Embryonic facial prominence (tissue), 1 donor: ENCODE measurements at regions not wholly inside any gene's neighbourhood (a gene's known extent, or its start where the extent isn't known, plus 50 kb on each side); places are given as distances from the start of the nearest gene placed in this dataset.
"Not testable (repeated sequence)": the region's sequence is repeated elsewhere in the genome, so short reads cannot be mapped to it uniquely, and the experiment has no call there.

Experiments used
- DNase-seq: peaks from one replicate; pipeline ENCODE4 v3.0.0-alpha.2; 2016; ENCODE audit errors: extremely low spot score

DNA sequence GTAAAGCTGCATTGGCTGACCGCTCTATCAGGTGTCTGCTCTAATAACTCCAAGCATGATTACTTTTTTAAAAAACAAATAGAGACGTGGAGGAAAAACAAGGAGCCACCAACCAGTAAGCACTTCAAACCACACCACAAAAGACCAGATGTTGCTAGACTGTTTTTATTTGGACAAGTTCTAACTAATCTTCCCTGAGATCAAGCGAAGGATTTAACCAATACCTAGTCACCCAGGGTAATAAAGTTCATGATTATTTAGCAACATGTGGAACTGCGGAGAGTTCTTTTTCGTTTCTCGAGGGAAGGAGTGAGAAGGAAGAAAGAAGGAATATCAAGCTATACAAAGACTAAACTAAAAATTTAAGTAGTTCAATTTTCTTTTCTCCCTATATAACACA lies 288.1 kb downstream of the DUSP6 start:
- no peak for DNase-seq

DNA sequence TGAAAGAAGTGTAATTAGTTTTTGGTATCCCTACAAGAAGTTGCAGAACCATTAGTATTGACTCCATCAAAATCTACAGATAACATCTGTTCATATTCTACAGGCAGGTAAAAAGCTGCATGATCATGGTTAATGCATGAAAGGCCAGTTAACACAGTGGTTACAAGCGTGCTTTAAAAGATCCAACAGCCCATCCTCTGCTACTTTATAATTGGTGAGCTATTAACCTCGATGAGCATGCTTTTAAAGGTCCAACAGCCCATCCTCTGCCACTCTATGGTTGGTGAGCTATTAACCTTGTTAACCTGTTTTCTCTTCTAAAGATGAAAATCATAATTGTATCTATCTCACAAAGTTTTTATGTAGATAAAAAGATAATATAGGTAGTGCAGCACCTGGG lies 289.3 kb downstream of the DUSP6 start:
- no peak for DNase-seq

DNA sequence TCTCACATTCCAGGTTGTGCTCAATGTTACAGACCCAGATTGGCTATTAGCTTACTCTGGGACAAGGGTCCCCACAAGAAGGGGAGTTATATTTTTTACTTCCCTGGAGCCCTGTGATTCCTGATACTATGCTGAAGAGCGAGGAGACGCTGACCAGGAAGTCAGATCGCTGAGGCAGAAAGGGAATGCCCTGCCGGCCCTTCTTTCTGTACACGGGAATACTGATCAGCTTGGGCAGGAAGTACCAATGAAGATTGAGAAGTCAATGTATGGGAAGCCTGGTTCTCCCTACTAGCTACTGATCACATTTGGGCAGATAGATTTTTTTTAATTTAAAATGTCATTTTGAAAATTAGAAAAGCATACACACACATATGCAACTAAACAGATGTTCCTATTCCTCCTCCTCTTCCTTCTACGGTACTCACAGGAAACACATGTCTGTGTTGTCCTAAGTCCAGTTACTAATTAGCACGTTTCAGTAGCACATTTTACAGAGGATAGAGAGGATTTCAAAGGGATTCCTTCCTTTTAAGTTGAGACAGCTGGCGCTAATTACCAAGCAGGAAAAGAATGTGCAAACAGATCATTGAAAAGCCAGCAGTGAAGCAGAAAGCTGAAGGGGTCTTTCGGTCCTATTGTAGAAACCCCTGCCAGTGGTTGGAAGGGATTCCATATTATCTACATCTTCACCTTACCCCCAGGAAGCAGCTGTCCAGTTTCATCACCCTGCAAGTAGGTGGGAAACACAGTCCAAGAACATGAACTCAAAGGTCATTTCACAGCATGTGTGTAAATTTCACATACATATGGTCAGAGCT lies 292.4 kb downstream of the DUSP6 start:
- DNase-seq: no peak

DNA sequence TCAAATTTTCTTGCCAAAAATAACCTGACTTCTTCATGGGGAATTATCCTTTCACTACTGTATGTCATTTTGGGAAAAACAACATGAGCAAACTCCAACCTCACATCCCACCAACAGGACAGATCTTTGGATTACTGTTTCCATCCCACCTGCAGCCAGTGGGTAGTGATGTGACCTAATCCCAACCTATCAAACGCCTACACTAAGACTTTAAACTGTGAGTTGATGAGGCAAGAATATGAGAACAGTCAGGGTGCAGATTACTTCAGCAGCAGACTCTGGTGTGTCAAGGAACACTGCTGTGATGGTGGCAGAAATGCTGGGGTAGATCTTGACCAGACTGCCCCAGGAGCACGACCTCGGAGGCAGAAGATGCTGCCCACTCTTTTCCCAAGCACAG lies 293.2 kb downstream of the DUSP6 start:
- no peak for DNase-seq

DNA sequence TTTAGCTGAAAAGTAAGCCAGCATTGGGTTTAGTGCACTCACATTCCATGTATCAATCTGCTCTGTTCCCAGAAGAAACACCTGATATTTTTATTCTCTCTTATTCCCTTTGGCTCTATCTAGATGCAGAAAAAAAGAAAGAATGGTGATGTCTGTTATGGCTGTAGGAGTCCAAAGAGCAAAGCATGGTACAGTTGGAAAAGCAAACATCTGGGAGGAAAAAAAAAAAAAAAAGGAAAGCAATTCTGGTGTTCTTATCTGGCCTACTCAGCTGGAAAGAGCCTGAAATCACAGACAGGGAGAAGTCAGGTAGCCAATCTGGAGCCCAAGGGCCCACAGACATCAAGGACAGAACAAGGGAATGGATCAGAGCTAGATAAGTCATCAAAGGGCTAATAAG lies 293.9 kb downstream of the DUSP6 start:
- no peak for DNase-seq

DNA sequence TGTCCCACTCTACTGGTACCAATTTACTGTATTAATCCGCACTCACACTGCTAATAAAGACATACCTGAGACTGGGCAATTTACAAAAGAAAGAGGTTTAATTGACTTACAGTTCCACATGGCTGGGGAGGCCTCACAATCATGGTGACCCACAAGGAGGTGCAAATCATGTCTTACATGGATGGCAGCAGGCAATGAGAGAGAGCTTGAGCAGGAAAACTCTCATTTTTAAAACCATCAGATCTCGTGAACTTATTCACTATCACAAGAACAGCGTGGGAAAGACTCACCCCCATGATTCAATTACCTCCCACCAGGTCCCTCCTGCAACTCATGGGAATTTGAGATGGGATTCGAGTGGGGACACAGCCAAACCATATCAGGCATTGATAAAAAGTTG lies 298.5 kb downstream of the DUSP6 start:
- not testable (repeated sequence) for DNase-seq

DNA sequence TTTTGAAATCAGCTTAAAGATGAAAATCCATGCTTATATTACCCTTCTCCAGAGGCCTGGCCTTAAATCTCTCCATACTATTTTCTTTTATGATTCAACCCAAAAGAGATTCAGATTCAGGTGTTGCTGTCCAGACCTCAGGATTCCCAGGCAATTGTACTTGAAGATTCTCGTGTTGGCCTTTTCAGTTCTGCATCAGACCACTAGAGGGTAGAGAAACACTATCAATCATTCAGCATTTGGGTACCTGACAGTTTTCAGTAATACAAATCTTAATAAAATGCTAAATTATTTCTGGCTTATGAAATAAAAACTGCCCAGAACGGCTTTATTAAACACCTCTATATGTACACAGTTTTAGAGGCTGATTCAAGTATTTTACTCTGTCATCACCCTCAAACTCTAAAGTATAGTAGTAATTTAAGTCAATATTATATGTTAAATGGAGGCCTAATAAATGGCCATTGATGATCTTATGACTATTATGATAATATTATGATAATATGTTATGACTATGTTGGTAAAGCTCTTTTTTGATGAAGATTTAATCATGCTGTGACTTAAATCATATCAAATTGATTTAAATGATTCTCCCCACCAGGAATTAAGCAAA lies 301.1 kb downstream of the DUSP6 start:
- DNase-seq: peak; percentile 31

DNA sequence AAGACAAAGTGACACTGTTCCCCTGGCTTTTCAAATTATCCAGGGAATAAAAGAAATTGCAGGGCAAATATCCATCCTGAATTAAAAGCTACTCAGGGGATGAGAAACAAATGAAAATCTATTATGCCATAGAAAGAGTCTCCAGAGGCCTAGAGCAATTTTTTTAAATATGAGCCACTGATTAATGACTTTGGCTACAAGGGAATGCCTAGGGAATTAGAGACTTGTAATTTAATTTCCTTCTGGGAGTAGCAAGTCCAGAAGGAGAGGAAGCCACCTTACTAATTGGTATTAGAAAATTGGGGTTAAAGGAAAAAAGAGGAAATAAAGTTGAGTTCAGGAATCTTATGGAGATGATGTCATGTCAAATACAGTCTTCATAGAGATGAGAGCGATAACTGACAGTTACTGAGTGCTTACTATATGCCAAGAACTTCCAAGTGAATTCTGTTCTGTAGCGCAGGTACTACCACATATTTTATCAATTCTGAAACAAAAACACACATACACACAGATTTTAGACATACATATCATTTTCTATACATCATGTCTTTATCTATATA lies 304.4 kb downstream of the DUSP6 start:
- DNase-seq: no peak

DNA sequence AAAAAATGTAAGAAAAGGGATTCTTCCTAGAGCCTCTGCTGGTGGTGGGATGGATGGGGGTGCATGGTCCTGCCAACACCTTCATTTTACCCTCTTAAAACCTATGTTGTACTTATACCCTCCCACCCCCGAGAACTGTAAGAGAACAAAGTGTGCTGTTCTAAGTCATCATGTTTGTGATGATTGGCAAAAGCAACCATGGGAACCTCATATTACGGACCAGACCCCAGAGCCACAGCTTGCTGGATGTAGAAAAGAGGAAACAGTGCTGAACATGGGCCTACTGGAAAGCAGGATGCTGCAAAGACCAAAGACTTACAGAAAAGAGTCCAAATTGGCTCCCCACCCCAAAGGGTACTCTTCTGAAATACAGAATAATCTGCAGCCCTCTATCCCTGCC lies 311.2 kb downstream of the DUSP6 start:
- DNase-seq: no peak

DNA sequence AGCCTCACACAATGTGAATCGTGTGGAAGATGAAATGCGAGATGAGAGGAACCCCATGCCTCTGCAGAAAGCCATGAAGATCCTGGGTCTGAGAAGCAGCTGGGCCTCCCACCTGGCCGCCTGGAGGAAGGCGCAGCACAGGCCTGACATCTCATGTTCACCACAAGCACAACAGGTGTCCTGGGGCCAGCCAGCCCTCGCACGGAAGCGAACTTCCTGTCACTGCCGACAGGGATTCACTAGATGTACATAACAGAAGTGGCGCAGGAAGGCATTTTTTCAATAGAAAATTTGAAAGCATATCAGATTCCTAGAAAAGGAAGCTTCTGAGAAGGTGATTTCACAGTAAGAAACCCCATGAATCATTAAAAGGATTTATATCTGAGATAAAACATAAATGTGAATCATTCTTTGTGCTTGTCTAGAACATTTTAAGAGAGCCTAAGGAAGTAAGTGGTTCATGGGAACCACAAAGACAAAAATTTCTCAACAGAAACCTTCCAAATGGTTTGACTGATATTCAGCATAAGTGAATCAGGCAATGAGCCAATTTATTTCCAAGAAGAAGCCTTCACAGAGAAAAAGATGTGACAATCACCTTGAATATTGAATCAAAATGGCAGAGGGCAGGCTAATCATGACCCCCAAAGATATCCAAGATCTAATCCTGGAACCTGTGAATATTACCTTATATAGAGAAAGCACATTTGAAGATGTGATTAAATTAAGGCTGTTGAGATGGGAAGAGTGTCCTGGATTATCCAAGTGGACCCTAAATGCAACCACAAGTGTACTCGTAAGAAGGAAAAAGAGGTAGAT lies 311.9 kb downstream of the DUSP6 start:
- no peak for DNase-seq

DNA sequence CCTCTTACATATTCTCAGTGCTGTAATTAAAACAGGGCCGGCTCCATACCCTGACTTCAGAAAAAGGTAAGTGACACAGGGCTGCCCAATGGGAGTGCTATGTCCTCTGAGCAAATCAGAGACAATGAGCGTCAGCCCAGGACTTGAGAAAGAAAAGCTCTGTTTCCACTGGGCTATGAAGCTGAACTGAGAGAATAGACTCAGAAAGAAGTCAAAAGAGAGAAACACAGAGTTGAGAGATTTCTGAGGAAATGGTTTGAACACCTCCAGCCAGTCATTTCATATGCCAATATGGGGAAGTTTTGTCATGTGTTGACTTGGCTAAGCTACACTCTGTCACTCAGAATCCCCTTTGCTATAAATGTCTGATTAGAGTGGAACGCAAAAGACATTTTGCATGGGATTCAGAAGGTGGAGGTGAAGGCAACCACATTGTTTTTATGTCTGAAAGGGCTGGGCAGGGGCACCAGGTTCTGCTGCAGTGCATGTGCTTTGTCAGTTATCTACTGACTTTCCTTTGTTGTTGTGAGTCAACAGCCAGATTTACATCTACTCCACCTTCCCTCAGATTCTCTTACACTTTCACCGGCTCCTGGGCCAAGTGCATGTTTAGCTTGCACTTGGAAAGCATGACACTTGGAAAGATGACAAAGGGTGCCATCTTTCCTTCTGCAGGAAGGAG lies 313.3 kb downstream of the DUSP6 start:
- no peak for DNase-seq

DNA sequence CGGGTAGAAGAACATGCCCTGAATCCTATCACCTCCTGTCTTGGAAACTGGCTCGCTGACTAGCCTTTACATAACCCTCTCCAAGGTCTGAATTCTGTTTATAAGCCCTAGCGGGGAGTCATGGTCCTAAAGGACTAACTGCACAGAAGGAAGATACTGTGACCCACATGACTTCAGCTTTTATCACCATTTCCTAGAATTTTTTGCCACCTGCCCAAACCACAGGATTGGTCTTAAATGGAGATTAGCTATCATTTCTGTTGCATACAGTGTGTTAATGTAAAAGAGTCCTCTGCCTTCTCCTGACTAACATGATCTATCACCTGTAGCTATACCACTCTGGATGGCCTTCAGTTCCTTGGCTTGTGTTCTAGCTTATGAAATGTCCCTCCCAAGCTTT lies 319.2 kb downstream of the DUSP6 start:
- no peak for DNase-seq

DNA sequence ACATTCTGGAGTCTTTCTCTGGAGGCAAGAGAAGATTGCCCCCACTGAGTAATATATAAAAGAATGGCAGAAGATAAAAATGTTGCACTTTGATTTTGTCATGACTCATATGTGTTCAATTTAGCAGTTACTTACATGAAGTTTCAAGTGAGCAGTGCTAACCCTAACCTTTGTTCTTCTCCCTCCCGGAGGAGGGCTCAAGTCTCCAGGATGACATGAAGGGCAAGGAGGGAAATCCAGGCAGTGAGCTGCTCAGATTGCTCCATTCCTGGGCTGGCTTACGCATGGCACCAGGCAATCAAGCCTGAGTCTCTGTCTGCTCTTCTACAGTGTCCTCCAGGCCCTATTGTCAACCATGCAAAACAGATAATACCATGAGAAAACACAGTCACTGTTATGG lies 322.3 kb downstream of the DUSP6 start:
- DNase-seq: no peak

DNA sequence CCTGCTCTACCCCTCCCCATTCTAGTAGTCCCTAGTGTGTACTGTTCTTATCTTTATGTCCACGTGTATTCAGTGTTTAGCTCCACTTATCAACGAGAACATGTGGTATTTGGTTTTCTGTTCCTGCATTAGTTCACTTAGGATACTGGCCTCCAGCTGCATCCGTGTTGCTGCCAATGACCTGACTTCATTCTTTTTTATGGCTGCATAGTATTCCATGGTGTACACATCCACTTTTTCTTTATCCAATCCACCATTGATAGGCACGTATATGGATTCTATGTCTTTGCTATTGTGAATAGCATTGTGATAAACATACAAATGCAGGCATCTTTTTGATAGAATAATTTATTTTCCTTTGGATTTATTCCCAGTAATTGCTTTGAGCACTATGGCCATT lies 327.7 kb downstream of the DUSP6 start:
- DNase-seq: no peak

DNA sequence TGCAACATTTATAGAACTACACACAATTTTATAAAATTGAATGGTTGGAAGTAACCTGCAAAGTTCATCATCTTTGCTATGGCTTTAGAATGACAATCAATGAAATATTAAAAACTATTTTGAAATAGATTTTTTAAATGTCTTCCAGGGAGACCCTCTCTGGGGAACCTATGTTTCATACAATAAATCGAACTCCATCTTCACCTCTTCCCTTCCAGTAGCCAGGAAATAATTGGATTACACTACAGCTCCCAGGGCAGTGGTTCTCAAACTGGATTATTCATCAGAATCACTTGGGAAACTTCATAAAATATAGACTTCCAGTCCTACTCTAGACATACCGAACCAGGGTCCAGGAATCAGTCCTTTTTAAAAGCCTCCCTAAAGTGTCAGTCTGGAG lies 328.4 kb downstream of the DUSP6 start:
- DNase-seq: no peak

DNA sequence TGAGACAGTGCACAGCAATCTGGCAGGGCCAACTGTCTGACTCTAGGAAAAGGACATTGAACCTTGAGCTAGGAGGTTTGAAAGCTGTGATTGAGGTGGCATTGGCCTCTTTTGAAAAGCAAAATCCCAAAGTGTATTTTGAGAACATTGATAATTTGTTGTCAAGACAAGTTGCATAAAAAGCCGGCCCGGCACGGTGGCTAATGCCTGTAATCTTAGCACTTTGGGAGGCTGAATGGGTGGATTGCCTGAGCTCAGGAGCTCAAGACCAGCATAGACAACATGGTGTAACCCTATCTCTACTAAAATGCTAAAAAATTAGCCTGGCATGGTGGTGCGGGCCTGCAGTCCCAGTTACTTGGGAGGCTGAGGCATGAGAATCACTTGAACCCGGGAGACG lies 331.6 kb downstream of the DUSP6 start:
- no peak for DNase-seq

DNA sequence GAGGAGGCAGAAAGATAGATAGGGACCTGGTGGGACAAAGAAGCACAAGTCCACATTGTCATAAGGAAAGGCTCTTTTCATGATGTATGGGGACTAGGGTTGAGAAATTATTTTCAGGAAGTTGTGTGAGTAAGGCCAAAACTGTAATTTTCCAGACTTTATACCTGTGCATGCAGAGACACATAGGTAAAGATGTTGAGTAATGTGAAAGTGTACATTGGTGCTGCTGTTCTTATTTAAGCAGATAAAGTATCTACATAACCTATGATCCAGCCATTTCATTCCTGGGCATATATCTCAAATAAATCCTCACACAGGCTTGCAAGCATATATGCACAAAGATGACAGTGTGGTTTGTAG lies 332.2 kb downstream of the DUSP6 start:
- no peak for DNase-seq

DNA sequence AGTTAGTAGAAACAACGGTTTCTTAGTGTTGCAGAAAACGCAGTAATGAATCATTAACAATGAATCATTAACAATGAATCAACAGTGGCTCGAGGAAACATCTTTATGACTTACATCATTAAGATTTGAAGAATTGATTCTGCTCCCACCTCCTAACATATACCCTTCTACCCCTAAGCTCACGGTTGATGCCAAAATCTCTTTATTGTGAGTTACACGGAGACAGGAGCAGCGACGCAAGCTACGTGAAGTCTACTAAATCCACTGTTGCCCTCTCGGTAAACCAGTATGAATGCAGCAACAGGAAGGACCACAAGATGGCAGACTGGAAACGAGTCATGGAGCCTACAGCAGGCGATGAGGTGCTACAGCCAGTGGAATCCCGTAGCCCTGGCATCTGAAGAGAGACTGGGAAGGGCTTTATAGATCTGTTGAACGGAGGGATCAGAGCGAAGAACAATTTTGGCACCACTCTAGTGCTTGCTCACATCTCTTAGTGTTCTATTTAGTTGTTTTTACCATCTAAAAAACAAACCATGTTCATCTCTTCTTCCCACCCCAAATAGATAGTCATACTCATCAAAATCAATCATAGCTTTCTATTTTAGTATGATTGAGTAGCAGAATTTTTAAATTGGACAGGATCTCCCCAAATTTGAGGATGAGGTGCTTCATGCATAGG lies 332.7 kb downstream of the DUSP6 start:
- DNase-seq: peak; percentile 72

DNA sequence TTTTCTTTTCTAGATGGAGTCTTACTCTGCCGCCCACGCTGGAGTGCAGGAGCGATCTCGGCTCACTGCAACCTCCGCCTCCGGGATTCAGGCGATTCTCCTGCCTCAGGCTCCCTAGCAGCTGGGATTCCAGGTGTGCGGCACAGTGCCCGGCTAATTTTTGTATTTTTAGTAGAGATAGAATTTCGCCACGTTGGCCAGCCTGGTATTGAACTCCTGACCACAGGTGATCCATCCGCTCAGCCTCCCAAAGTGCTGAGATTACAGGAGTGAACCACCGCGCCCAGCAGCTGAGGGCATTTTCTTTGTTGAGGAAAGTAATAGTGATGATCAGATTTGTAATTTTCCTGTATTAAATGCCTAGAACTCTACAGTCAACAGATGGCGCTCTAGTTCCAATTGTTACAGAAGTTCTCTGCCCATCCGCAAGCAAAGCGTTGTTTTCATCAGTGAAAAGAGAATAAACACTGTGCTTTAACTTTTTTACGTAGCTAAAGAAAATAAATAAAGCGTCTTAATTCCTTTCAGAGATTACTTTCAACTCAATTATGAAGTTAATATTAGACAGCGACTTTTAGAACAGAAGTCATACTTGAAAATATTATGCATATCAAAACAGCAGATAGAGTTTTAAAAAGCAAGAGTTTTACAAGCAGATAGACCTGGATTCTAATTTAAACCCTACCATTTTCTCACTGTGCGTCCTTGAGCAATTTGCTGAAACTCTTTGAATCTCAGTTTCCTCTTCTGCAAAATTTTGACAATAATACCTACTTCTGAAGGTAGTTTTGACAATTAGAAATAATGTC lies 335.1 kb downstream of the DUSP6 start:
- DNase-seq: peak; percentile 70

DNA sequence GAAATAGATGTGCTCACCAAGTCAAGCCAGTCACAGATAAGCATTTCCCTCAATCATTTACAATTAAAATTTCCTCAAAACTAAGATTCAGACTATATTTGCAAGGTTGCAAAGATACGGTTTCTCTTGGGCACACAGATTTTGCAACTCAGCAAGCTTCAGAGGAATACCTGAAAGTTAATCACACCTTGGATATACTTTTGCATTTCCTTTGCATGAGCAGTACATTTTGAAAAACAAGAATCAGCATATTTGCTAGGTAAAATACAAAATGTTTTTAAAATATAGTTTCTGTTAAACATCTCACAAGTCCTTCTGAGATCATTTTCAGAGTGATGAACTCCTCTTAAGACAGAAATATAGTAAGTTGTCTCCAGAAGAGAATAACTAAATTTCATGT lies 336.9 kb downstream of the DUSP6 start:
- no peak for DNase-seq

DNA sequence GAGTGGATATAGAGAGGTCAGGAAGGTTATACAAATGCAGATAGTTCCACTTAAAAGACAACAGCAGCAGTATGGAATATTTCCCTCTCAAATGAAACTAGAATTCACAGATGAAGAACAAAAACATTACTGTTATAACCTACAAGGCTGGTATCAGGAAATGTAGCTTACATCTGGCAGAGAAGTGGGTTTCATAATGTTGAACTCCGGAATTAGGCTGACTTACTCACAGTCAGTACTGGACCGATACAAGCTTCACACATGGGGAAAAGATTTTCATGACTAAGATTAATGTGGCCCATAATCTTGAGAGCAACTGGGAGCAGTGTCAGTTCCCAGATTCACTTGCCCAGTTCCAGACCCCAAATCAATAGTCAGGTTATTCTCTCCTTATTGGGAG lies 353.9 kb downstream of the DUSP6 start:
- DNase-seq: no peak
